ENCODE measurements at regions not wholly inside any gene's neighbourhood (a gene's known extent, or its start where the extent isn't known, plus 50 kb on each side); places are given as distances from the start of the nearest gene placed in this dataset.

DNA sequence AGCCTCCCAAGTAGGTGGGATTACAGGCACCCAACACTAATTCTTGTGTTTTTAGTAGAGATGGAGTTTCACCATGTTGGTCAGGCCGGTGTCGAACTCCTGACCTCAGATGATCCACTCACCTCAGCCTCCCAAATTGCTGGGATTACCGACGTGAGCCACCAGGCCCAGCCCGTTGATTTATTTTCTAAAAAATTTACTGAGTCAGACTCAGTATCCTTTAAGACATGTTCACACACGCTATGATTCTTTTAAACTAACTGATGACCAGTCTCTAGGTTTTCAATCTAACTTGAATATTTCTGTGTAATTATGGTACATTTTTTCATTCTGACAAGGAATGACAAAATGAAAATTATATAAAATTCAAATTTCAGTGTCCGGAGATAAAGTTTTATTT, 114.5 kb downstream of the MMUT start:
- no peak overlapping the region for H3K14ac ChIP-seq (ENCODE audit: insufficient read depth, low read length)
- H3K9me3 ChIP-seq (ENCODE audit: control insufficient read depth, low read depth, low read length), result no peaks in the 10 kb centered on the region
- H3K4me1 ChIP-seq (ENCODE audit: insufficient read depth, low read length), result no peaks in the 10 kb centered on the region; the same call in 1 of the 2 replicates
- H2AK5ac ChIP-seq (ENCODE audit: insufficient read length, low read length), result no peak overlapping the region
- no peaks in the 10 kb centered on the region for H3K27me3 ChIP-seq (ENCODE audit: insufficient read depth, low read length)
- no peak overlapping the region for H4K5ac ChIP-seq (ENCODE audit: insufficient read length, low read depth, low read length)
- H3K18ac ChIP-seq (ENCODE audit: insufficient read length, low read depth, low read length), result no peak overlapping the region
- Mint-ChIP-seq H3K9me3 (peaks cover 2 to 18% of the 10 kb centered on the region in 2 experiments; a peak in 3 of 5 replicates), H3K27ac (no peak overlapping the region), H3K27me3 (ENCODE audit: low read depth) (no peaks in the 10 kb centered on the region), H3K4me1 (no peaks in the 10 kb centered on the region), H3K36me3 (ENCODE audit: insufficient read depth in 1 of 3, low read depth in 3 of 3) (peaks cover 0 to 11% (median 5%) of the 10 kb centered on the region in 3 experiments; a peak in 1 of 7 replicates), H3K4me3 (no peak overlapping the region)
- H2AFZ ChIP-seq (ENCODE audit: low read length), result no peak overlapping the region
- H3K23ac ChIP-seq (ENCODE audit: insufficient read length, low read depth, low read length), result no peak overlapping the region
- no peak overlapping the region for H3K56ac ChIP-seq (ENCODE audit: insufficient read length, low read depth, low read length)
- H3K4ac ChIP-seq (ENCODE audit: low read depth, low read length), result no peak overlapping the region
- no peak overlapping the region for H2BK5ac ChIP-seq (ENCODE audit: insufficient read length, low read length)
- DNase-seq, result no peak
- H2BK120ac ChIP-seq (ENCODE audit: low read depth, low read length, poor library complexity, severe bottlenecking), result no peak overlapping the region
- no CpG with 5 or more reads among the region's 7 CpGs for WGBS (ENCODE audit: extremely low coverage, insufficient read length, low lambda C conversion rate)
- no peaks in the 10 kb centered on the region for H4K20me1 ChIP-seq (ENCODE audit: control insufficient read depth, insufficient read depth, insufficient read length)
- H3K79me2 ChIP-seq (ENCODE audit: insufficient read depth, low read length), result no peaks in the 10 kb centered on the region
- H3K23me2 ChIP-seq (ENCODE audit: insufficient read length, low read depth, low read length, poor library complexity, severe bottlenecking), result no peaks in the 10 kb centered on the region
- no peak overlapping the region for H3K9ac ChIP-seq (ENCODE audit: extremely low read depth, insufficient read length, low read length)
- H2BK12ac ChIP-seq (ENCODE audit: insufficient read length, low read depth, low read length), result no peak overlapping the region
- H3K4me2 ChIP-seq (ENCODE audit: insufficient read depth, insufficient read length, low read length), result no peak overlapping the region
- H3K79me1 ChIP-seq (ENCODE audit: insufficient read depth, low read depth, low read length, poor library complexity, severe bottlenecking), result no peaks in the 10 kb centered on the region
- no peak overlapping the region for H3T11ph ChIP-seq (ENCODE audit: low read length)
- no peak overlapping the region for H4K91ac ChIP-seq (ENCODE audit: insufficient read length, low read depth, low read length)
- TF ChIP-seq, protein P1, sequence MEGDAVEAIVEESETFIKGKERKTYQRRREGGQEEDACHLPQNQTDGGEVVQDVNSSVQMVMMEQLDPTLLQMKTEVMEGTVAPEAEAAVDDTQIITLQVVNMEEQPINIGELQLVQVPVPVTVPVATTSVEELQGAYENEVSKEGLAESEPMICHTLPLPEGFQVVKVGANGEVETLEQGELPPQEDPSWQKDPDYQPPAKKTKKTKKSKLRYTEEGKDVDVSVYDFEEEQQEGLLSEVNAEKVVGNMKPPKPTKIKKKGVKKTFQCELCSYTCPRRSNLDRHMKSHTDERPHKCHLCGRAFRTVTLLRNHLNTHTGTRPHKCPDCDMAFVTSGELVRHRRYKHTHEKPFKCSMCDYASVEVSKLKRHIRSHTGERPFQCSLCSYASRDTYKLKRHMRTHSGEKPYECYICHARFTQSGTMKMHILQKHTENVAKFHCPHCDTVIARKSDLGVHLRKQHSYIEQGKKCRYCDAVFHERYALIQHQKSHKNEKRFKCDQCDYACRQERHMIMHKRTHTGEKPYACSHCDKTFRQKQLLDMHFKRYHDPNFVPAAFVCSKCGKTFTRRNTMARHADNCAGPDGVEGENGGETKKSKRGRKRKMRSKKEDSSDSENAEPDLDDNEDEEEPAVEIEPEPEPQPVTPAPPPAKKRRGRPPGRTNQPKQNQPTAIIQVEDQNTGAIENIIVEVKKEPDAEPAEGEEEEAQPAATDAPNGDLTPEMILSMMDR (conservative IDR thresholded peaks at IDR 0.05), result no peak
- no peak overlapping the region for H2BK20ac ChIP-seq (ENCODE audit: low read depth, low read length, poor library complexity, severe bottlenecking)
- H3K27ac ChIP-seq (ENCODE audit: insufficient read length, low read depth, low read length), result no peak overlapping the region
- H4K8ac ChIP-seq (replicated peaks; ENCODE audit: insufficient read length, low read depth, low read length), result no peak overlapping the region
- H2BK15ac ChIP-seq (ENCODE audit: low read depth, low read length), result no peak overlapping the region

Measured in H9 (cell line).